Spleen (tissue), 7 donors: ENCODE measurements at regions not wholly inside any gene's neighbourhood (a gene's known extent, or its start where the extent isn't known, plus 50 kb on each side); places are given as distances from the start of the nearest gene placed in this dataset.

Experiments used
- POLR2AphosphoS5 ChIP-seq, 3 donors: sonication (generic); formaldehyde crosslinking; IDR thresholded peaks; one replicate each; pipeline ENCODE4 v1.5.1; 2017; ENCODE audit warnings: antibody characterized with exemption in 3 of 3
- TF ChIP-seq, protein P1 (sequence below), 11 experiments: fragments of 200-600 bp in 7 of 11; fragments of 450-650 bp in 4 of 11; sonication (generic) in 4 of 11; IDR thresholded peaks in 8 of 11; conservative IDR thresholded peaks in 3 of 11; 1 replicate in 7 of 11; 2 replicates in 4 of 11; pipeline versions ENCODE4 v1.4.0 to v1.8.0; 2016 to 2021; ENCODE audit warnings: antibody characterized with exemption in 11 of 11, inconsistent platforms in 4 of 11, mild to moderate bottlenecking in 1 of 11
- donor health status: DM: no; HTN: no; CAD: no; lungs with moderate emphysema.
- donor health status: DM: no; HTN: no; CAD: no.
- donor health status: DM: no; HTN: no; CAD: no.

DNA sequence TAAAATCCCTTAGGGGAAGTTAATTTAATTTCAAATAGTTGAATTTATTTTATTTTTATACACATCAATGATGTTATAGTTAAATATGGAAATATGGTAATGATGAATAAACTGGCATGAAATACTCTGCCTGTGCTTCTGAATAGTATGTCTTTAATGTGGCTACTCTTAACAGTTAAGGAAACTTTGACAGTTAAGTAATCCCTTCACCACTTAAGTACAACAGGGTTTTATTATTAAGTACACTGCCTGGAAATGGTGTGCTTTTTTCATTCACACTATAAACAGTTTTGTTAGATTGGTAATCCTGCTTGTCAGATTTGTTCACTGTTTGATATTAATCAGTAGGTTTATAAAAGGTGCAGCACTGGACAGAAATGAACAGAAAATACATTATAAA, 412.0 kb upstream of the ZEB2 start:
- TF ChIP-seq, protein P1, sequence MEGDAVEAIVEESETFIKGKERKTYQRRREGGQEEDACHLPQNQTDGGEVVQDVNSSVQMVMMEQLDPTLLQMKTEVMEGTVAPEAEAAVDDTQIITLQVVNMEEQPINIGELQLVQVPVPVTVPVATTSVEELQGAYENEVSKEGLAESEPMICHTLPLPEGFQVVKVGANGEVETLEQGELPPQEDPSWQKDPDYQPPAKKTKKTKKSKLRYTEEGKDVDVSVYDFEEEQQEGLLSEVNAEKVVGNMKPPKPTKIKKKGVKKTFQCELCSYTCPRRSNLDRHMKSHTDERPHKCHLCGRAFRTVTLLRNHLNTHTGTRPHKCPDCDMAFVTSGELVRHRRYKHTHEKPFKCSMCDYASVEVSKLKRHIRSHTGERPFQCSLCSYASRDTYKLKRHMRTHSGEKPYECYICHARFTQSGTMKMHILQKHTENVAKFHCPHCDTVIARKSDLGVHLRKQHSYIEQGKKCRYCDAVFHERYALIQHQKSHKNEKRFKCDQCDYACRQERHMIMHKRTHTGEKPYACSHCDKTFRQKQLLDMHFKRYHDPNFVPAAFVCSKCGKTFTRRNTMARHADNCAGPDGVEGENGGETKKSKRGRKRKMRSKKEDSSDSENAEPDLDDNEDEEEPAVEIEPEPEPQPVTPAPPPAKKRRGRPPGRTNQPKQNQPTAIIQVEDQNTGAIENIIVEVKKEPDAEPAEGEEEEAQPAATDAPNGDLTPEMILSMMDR (IDR thresholded peaks at IDR 0.05 in 8 of 11, conservative IDR thresholded peaks at IDR 0.05 in 3 of 11), result no peak
- TF ChIP-seq POLR2AphosphoS5 (IDR thresholded peaks at IDR 0.05), result no peak
